CD4-positive, CD25-positive, alpha-beta regulatory T cell (primary cell): ENCODE measurements at regions not wholly inside any gene's neighbourhood (a gene's known extent, or its start where the extent isn't known, plus 50 kb on each side); places are given as distances from the start of the nearest gene placed in this dataset.
"Not testable (repeated sequence)": the region's sequence is repeated elsewhere in the genome, so short reads cannot be mapped to it uniquely, and the experiment has no call there.

Experiments used
- ATAC-seq, 2 donors: fragments of 150-1000 bp; cut with Tn5 transposase; one replicate each; pipeline ENCODE4 v1.10.0; 2021; ENCODE audit warnings: low read depth in 2 of 2, moderate number of reproducible peaks in 2 of 2, moderate library complexity in 1 of 2
- DNase-seq, 3 donors: peaks; one replicate each; pipeline versions ENCODE4 v3.0.0 to v3.0.0-alpha.2; 2012 to 2022; ENCODE audit warnings: mixed read lengths in 1 of 3
- H3K27ac ChIP-seq: one replicate; pipeline ENCODE4 v1.7.0; 2013; ENCODE audit warnings: mild to moderate bottlenecking, low read length; ENCODE audit not compliant: insufficient read depth, poor library complexity, severe bottlenecking
- H3K27me3 ChIP-seq: one replicate; pipeline ENCODE4 v1.7.0; 2013; ENCODE audit warnings: low read length; ENCODE audit not compliant: control insufficient read depth, insufficient read depth
- H3K36me3 ChIP-seq: one replicate; pipeline ENCODE4 v1.7.0; 2013; ENCODE audit warnings: mild to moderate bottlenecking, low read length, moderate library complexity; ENCODE audit not compliant: control insufficient read depth, insufficient read depth
- H3K4me1 ChIP-seq: 2 replicates; pipeline ENCODE4 v1.7.0; 2013; ENCODE audit warnings: mild to moderate bottlenecking, low read length; ENCODE audit not compliant: insufficient read depth, control insufficient read depth, poor library complexity, severe bottlenecking
- H3K4me3 ChIP-seq: one replicate; pipeline ENCODE4 v1.7.0; 2013; ENCODE audit warnings: low read depth, mild to moderate bottlenecking, low read length, moderate library complexity
- H3K9me3 ChIP-seq, 2 experiments: 1 replicate in 1 of 2; 2 replicates in 1 of 2; pipeline ENCODE4 v1.7.0; 2013; ENCODE audit warnings: low read length in 2 of 2, mild to moderate bottlenecking in 1 of 2, moderate library complexity in 1 of 2; ENCODE audit not compliant: control insufficient read depth in 2 of 2
- H3K27ac Mint-ChIP-seq, 3 donors: one replicate each; pipeline ENCODE4 v1.8.0; 2020 to 2022; ENCODE audit warnings: mild to moderate bottlenecking in 3 of 3, mixed read lengths in 3 of 3, moderate library complexity in 2 of 3
- H3K27me3 Mint-ChIP-seq: one replicate; pipeline ENCODE4 v1.8.0; 2022; ENCODE audit warnings: mild to moderate bottlenecking, mixed read lengths
- H3K36me3 Mint-ChIP-seq: one replicate; pipeline ENCODE4 v1.8.0; 2020; ENCODE audit warnings: mixed read lengths
- H3K4me1 Mint-ChIP-seq, 4 donors: one replicate each; pipeline ENCODE4 v1.8.0; 2020 to 2022; ENCODE audit warnings: mixed read lengths in 4 of 4, mild to moderate bottlenecking in 1 of 4
- H3K4me3 Mint-ChIP-seq, 4 donors: one replicate each; pipeline ENCODE4 v1.8.0; 2020 to 2022; ENCODE audit warnings: mild to moderate bottlenecking in 4 of 4, mixed read lengths in 4 of 4, moderate library complexity in 3 of 4
- H3K9me3 Mint-ChIP-seq, 7 donors: one replicate each; pipeline ENCODE4 v1.8.0; 2020 to 2022; ENCODE audit warnings: mixed read lengths in 7 of 7, mild to moderate bottlenecking in 3 of 7, moderate library complexity in 2 of 7

DNA sequence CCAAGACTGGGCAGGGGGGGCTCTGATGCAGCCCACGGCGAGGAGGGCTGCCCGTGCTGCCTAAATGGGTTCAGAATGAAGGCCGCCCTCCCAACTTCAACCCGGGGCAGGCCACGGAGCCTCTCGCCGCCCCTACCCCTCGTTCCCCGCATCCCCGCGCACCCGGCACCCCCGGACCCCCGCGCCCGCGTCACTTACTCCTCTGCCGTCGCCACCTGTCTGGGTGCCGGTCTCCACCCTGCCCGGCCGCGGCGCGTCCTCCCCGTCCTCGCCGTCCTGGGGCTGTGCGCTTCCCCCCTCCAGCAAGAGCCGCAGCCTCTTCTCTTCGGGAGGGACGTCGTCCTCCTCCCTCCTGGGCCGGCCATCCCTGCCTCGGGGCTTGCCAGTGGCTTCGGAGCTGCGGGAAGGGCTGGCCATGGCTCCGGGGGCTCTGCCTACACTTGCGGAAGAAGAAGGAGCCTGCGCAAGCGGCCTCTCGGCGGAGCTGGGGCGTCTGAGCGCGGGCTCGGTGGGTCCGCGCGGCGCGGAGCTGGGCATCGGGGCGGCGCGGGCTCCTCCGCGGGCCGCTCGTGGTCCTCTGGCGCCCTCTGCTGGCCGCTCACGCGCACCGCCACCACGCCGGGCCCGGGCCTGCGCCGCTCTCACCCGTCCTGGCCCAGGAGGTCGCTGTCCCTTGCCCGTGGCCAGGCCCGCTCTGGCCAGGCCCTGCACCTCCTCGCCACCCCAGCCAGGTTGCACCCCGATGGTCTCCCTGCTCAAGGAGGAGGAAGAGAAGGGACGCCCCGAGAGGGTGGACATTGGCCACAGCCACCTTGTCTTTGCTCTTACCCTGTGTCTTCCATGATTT, 59.3 kb upstream of the CLEC6A start:
- H3K4me1 Mint-ChIP-seq, H3K27ac ChIP-seq, H3K36me3 ChIP-seq, H3K4me3 ChIP-seq, H3K4me1 ChIP-seq, H3K36me3 Mint-ChIP-seq, H3K9me3 ChIP-seq, H3K27me3 ChIP-seq, H3K9me3 Mint-ChIP-seq: not testable (repeated sequence)
- ATAC-seq (peak; percentile 77 to 78), DNase-seq (peak; percentile 38 to 66 (median 43))
- peaks cover 21% of the 10 kb centered on the region for H3K27me3 Mint-ChIP-seq
- peak overlapping the region in 1 of 3 donors; percentile 26 for H3K27ac Mint-ChIP-seq
- H3K4me3 Mint-ChIP-seq = peak overlapping the region in 2 of 4 donors; percentile 41 to 46

GRCh38 chr12:8397378-8397777, 58.4 kb upstream of the CLEC6A start:
- H3K27ac Mint-ChIP-seq, H3K27ac ChIP-seq, H3K9me3 ChIP-seq, H3K4me3 ChIP-seq, H3K4me1 ChIP-seq, DNase-seq, H3K27me3 ChIP-seq, H3K4me1 Mint-ChIP-seq, H3K36me3 ChIP-seq, H3K9me3 Mint-ChIP-seq, ATAC-seq, H3K36me3 Mint-ChIP-seq: not testable (repeated sequence)
- peaks cover 16% of the 10 kb centered on the region for H3K27me3 Mint-ChIP-seq
- H3K4me3 Mint-ChIP-seq = peak overlapping the region in 1 of 4 donors; percentile 26

GRCh38 chr12:8399496-8400034, 56.2 kb upstream of the CLEC6A start:
- not testable (repeated sequence) for H3K4me3 Mint-ChIP-seq, H3K27ac ChIP-seq, H3K36me3 Mint-ChIP-seq, H3K36me3 ChIP-seq, H3K9me3 ChIP-seq, H3K27ac Mint-ChIP-seq, H3K9me3 Mint-ChIP-seq, H3K4me1 ChIP-seq, H3K4me3 ChIP-seq, H3K27me3 ChIP-seq, ATAC-seq, H3K4me1 Mint-ChIP-seq, DNase-seq
- peaks cover 11% of the 10 kb centered on the region for H3K27me3 Mint-ChIP-seq

GRCh38 chr12:8403834-8404233, 51.9 kb upstream of the CLEC6A start:
- H3K4me3 Mint-ChIP-seq, H3K27ac ChIP-seq, H3K9me3 ChIP-seq, H3K4me1 ChIP-seq, H3K27me3 ChIP-seq, ATAC-seq, H3K4me3 ChIP-seq, H3K27me3 Mint-ChIP-seq, H3K36me3 ChIP-seq, DNase-seq, H3K27ac Mint-ChIP-seq, H3K4me1 Mint-ChIP-seq, H3K9me3 Mint-ChIP-seq, H3K36me3 Mint-ChIP-seq: not testable (repeated sequence)

GRCh38 chr12:8404341-8404740, 51.4 kb upstream of the CLEC6A start:
- H3K4me1 ChIP-seq, ATAC-seq, H3K4me1 Mint-ChIP-seq, H3K36me3 Mint-ChIP-seq, H3K4me3 ChIP-seq, H3K27ac ChIP-seq, H3K36me3 ChIP-seq, H3K9me3 ChIP-seq, H3K4me3 Mint-ChIP-seq, H3K9me3 Mint-ChIP-seq, H3K27me3 Mint-ChIP-seq, DNase-seq, H3K27ac Mint-ChIP-seq, H3K27me3 ChIP-seq: not testable (repeated sequence)
